HG02623 (cell line): ENCODE measurements at regions not wholly inside any gene's neighbourhood (a gene's known extent, or its start where the extent isn't known, plus 50 kb on each side); places are given as distances from the start of the nearest gene placed in this dataset.

ENCODE experiments used
- ATAC-seq: cut with Tn5 transposase; IDR thresholded peaks from one replicate; pipeline ENCODE4 v1.9.1; 2021; ENCODE audit warnings: moderate library complexity; ENCODE audit not compliant: unreplicated experiment

- ATAC-seq: no peak
Measured at GRCh38 chr13:107231944-107232343, 664.0 kb upstream of the ARGLU1 start.

GRCh38 chr13:107223867-107224266 lies 655.9 kb upstream of the ARGLU1 start:
- ATAC-seq: no peak

GRCh38 chr13:107222597-107222996 lies 654.7 kb upstream of the ARGLU1 start:
- ATAC-seq: no peak

GRCh38 chr13:107220245-107220644 lies 652.3 kb upstream of the ARGLU1 start:
- ATAC-seq: no peak

GRCh38 chr13:107217251-107217650 lies 649.3 kb upstream of the ARGLU1 start:
- no peak for ATAC-seq

- ATAC-seq: no peak
Measured at GRCh38 chr13:107216046-107216755, 648.3 kb upstream of the ARGLU1 start.

GRCh38 chr13:107211073-107211472 lies 643.1 kb upstream of the ARGLU1 start:
- ATAC-seq: peak; percentile 98

GRCh38 chr13:107210723-107211030 lies 642.7 kb upstream of the ARGLU1 start:
- no peak for ATAC-seq

- ATAC-seq: no peak
Measured at GRCh38 chr13:107209824-107210722, 642.1 kb upstream of the ARGLU1 start.

- ATAC-seq: no peak
Measured at GRCh38 chr13:107208889-107209288, 641.0 kb upstream of the ARGLU1 start.

- ATAC-seq: peak; percentile 97
Measured at GRCh38 chr13:107205318-107206104, 637.6 kb upstream of the ARGLU1 start.

GRCh38 chr13:107203146-107203847 lies 635.4 kb upstream of the ARGLU1 start:
- no peak for ATAC-seq

- no peak for ATAC-seq
Measured at GRCh38 chr13:107202371-107203023, 634.6 kb upstream of the ARGLU1 start.

- no peak for ATAC-seq
Measured at GRCh38 chr13:107200491-107200890, 632.6 kb upstream of the ARGLU1 start.

GRCh38 chr13:107192289-107192688 lies 624.4 kb upstream of the ARGLU1 start:
- ATAC-seq: no peak

GRCh38 chr13:107190065-107190464 lies 622.1 kb upstream of the ARGLU1 start:
- ATAC-seq: no peak

- no peak for ATAC-seq
Measured at GRCh38 chr13:107185889-107186288, 618.0 kb upstream of the ARGLU1 start.

GRCh38 chr13:107170270-107170931 lies 602.5 kb upstream of the ARGLU1 start:
- ATAC-seq: no peak

- no peak for ATAC-seq
Measured at GRCh38 chr13:107157271-107157670, 589.3 kb upstream of the ARGLU1 start.

GRCh38 chr13:107144432-107144831 lies 576.5 kb upstream of the ARGLU1 start:
- ATAC-seq: no peak
